ENCODE measurements at regions not wholly inside any gene's neighbourhood (a gene's known extent, or its start where the extent isn't known, plus 50 kb on each side); places are given as distances from the start of the nearest gene placed in this dataset.

GRCh38 chr6:47922391-47922790 lies 140.6 kb downstream of the OPN5 start:
- TF ChIP-seq CTCF (IDR thresholded peaks at IDR 0.05 in 8 of 11, conservative IDR thresholded peaks at IDR 0.05 in 3 of 11) = no peak
- no peak for TF ChIP-seq POLR2AphosphoS5 (IDR thresholded peaks at IDR 0.05)
- no peak for TF ChIP-seq POLR2A (IDR thresholded peaks at IDR 0.05)
